GM18907 (cell line): ENCODE measurements at regions not wholly inside any gene's neighbourhood (a gene's known extent, or its start where the extent isn't known, plus 50 kb on each side); places are given as distances from the start of the nearest gene placed in this dataset.
"Not testable (repeated sequence)": the region's sequence is repeated elsewhere in the genome, so short reads cannot be mapped to it uniquely, and the experiment has no call there.

Experiments
- ATAC-seq: cut with Tn5 transposase; IDR thresholded peaks from one replicate; pipeline ENCODE4 v1.9.1; 2021; ENCODE audit warnings: mild to moderate bottlenecking, moderate library complexity; ENCODE audit not compliant: unreplicated experiment

DNA sequence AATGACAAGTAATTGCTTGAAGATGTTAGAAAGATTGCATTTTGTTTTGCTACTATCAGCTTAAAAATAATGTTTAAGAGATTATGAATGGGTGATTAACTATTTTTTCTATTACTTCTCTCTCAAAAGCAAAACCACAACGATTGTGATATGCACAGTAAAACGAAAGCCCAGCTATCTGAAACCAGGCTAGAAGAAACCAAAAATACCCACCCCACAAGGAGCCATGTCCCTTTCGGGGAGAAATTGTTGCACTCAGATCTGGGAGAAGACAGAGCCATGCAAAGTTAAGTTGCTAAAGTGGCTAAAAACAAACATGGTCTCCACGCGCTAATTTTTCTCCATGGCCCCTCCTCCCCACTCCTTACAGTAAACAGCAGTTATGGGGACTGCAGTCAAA lies 173.6 kb downstream of the RPS24 start:
- ATAC-seq = no peak

DNA sequence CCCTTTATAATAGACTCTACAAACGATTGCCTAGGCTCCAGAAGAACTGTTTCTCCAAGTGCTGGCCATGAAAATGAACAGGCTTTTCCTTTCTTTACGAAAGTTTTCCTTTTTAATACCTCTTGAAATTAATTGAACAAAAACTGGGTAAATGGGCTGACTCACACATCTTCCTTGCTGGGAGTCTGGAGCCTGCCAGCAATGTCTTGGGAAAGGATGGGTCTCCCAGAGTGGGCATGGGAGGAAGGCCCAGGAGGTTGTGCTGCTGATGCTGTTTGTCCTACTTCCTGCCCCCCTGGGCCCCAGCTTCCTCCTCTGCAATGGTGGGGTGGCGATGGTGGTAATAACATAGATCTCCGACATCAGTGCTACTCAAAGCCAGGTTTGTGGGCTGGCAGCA lies 174.1 kb downstream of the RPS24 start:
- no peak for ATAC-seq

DNA sequence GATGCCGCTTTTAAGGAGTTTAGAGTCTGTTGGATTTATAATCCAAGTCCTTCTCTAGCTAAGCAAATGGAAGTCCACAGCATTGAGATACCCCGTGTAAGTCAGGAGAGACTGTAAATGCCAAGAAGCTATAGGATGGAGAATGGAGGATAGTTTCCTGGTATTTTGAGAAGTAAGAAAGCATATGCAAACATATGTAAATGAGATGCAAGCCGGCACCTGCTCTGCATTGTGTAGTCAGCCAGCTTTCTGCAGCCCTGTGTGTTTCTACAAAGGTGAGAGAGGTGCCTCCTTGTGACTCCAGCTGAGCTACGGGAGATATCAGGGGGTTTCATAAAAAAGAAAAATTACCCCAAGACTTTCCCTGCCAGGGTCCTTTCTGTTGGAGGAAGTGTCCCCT lies 176.3 kb downstream of the RPS24 start:
- ATAC-seq = no peak

DNA sequence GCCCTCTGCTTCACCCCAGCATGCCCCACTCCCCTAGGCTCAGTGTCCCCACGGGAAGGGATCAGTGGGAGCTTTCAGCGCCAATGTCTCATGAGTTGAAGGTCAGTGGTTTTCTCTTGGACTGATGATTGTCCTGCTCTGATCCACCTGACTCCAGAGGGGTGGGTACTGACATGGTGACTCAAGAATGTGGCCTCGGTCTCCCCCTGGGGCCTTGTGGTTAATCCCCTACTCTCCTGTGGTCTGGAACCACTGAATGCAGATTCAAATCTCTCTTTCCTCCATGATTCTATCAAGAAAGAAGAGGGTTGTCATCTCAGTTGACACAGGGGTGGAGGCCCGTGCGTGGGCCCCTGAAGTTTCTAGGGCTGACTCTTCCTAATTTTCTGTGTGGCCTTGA lies 176.9 kb downstream of the RPS24 start:
- ATAC-seq = no peak

DNA sequence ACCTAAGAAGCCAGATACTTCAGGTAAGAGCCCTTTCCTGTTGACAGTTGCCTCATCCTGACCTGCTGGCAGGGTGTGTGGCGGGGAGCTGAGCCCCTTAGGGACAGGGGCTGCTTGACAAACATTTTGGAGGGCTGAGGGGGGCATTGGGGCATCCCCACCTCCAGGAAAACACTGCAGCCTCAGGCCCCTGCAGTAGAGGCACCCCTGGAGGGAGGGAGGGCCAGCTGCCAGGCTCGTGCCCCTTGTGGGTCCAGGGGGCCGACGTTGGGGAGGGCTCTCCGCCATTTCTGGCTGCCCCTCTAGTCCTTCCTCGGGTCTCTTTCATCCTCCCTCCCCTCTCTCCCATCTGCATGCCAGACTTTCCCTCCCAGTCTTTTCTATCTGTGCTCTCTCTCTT lies 177.3 kb downstream of the RPS24 start:
- ATAC-seq = no peak

DNA sequence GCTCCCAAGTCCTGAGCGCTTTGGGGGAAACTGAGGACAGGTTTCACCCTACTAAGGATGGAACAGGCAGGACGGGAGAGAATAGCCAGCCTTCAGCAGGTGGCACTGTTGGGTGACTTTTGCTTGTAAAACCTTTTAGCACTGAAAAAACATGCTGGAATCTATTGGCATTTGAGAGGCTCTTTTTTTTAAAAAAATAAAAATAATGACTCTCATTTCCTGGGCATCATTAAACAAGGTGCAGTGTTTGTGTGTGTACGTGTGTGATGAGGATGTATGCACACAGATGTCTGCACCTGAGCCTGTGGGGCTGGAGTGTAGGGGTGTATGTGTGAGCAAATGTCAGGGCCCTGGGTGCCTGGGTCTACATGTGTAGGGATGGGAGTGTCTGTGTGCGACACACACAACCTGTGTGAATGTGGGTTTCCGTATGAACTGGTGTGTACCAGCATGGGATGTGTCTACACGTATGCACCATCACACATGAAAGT lies 177.9 kb downstream of the RPS24 start:
- ATAC-seq = no peak

DNA sequence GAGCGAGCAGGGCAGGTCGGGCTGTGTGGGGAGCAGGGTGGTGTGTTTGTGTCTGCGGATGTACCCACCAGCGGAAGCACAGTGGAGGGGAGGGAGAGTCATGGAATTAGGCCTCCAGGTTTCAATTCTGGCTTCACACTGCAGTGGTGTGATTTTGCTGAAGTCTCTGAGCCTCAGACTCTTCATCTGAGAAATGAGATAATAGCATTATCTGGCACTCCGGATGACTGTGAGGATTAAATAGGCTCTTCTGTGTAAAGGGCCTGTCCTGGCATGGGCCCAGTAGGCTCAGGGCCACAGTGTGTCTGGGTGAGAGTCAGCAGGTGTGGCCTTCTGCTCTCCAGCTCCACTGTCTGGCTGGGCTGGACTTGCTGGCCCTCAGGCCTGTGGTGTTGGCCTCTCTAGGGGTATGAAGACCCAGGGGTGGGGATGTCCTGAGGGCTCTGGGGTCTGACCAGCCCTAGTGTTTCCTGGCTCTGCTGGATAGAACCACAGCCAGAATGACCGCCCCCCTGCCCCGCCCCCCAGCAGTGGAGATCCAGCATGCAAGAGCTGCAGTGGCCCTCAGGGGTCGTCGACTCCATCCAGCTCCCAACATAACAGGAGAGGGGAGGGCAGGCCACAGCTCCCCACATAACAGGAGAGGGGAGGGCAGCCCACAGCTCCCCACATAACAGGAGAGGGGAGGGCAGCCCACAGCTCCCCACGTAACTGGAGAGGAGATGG lies 178.6 kb downstream of the RPS24 start:
- ATAC-seq = no peak

DNA sequence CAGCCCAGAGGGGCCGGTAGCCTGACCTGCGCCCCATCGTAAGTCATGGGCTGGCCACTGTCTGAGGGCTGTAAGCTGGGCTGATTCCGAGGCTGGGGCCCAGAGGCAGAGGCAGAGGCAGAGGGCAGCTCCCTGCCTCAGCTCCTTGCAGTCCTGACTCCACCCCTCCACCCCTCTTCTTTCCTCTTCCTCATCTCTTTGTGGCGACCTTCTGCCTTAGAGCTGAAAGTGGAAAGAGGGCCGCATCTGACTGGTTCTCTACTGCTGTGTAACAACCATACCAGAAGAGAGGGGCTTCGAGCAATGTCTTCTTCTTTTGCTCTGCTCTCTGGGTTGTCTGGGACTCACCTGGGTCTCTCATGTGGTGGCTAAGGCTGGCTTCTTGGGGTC lies 179.1 kb downstream of the RPS24 start:
- no peak for ATAC-seq

DNA sequence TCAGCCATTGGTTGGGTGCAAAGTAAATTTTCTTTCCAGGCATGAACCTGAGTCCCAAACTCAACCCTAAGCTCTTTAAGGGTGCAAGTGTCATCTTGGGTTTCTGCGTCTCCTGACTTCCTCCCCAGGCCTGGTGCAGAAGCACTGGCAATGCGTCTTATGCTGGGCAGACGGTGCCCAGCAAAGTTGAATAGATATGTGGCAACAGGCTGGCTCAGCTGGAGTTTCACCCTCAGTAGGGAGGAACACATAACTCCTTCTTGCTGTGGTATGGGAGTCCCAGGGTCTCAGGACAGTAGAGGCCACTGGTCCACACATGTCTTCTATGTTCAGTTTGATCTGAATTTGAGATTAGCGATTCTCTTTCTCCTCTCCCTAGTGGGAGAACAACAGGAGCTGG lies 181.3 kb downstream of the RPS24 start:
- ATAC-seq = no peak

DNA sequence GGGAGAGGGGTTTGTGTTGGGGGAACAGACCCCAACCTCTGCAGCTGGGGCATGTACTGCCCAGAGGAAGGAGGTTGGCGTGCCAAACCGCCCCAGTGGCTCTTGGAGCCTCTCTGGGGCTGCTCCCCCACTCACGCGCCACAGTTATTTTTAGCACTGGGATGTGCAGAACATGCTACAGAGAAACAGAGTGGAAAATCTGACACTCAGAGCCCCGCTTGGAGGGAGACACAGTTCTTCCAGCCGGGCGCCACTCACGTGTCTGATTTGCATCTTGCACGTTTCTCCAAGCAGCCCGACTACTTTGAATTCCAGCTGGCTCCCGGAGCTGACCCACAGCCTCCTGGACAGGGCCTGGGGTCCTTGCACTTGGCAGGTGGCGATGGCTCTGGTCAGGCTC lies 182.0 kb downstream of the RPS24 start:
- ATAC-seq = no peak

DNA sequence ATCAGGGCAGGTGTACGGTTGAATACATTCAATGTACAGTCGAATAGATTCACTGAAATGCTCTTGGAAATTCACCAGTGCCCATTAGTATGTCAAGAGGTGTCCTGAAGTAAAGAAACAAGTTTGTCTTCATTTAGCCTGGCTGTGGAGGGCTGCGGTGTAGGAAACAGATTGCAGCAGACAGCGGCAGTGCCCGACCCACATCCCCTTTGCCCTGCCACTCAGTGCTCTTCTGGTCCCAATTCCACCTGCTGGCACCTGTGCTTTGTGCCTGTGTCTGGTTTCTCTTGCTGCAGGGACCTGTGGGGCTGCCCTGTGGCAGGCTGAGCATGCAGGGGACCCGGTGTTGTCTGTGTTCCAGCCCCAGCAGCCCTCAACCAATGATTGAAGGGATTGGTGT lies 183.7 kb downstream of the RPS24 start:
- ATAC-seq = no peak

DNA sequence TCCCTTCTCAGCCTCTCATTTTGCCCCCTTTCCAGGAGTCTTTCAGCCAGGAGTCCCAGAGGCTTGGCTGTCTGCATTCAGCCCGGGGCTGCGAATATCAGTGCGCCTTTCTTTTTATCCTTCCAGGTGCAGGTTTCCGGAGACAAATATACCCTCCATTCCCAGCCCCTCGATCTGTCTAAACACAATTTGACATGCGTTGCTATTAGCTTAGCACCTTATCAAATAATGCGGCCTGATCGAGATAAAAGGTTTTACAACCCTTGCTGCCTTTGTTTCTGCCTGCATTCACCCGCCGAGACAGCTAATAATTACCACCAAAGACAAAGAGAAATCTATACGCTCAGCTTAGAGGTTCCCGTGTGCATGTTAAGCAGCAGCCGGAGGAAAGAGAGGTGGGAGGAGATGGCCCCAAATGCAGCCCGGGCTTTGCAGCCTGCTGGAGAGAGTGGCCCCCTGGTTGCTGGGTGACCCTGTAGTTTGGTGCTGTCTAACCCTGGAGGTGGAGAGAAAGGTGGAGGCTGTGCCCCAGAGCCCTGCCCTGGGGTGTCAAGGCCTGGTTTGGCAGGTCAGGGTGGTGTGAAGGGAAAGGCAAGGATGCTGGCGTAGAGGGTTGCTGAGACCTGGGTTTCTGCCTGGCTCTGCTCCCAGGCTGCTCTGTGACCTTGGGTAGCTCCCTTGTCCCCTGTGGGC lies 185.3 kb downstream of the RPS24 start:
- no peak for ATAC-seq

DNA sequence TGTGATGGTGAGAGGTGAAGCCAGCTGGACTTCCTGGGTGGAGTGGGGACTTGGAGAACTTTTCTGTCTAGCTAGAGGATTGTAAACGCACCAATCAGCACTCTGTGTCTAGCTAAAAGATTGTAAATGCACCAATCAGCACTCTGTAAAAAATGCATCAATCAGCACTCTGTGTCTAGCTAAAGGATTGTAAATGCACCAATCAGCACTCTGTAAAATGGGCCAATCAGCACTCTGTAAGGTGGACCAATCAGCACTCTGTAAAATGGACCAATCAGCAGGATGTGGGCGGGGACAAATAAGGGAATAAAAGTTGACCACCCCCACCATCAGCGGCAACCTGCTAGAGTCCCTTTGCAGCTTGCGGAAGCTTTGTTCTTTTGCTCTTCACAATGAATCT lies 185.9 kb downstream of the RPS24 start:
- not testable (repeated sequence) for ATAC-seq

DNA sequence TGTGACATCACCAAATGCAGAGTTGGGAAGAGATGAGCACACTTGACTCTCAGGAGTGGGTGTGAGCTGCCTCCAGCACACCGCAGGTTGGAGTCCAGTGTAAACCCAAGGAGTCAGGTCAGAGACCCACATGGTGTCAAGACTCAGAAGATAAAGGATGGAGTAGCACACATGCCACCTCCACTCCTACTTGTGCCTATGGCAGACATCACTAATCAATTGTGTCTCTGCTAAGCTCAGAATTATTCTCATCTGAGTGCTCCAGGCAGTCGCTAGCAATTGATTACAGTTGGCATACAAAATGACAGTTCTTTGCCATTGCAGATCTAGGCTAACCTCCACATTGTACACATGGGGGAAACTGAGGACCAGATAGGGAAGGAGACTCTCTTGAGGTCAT lies 187.1 kb downstream of the RPS24 start:
- ATAC-seq = no peak

DNA sequence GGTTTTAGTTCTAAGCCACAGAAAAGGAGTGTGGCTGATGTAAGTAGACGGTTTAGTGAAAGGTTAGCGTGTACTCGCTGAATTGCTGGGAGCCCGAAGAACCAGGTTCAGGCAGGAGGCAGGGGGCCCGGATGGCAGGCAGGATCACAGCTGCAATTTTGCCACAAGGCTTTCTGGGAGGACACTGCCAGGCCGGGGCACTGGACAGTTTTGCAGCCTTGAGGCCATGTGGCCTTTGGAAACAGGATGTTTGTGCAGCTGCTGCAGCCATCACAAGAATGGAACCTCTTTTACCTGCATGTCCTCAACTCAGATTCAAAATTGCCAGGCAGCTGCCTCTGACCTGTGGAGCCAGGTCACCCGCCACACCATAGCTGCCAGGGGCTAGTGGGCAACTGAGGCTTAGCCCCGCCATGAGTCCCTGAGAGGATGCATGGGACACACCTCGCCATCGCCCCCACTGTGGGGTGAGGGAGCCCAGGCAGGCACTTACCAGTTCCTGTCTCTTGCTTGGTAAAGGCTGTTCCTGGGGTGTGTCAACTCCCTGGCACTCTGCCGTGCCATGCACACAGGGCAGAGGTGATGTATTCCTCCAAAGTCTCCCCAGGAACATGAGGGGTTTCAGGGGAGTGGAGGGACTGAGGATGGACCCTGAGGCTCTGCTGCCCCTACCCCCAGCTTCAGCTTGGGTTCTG lies 188.6 kb downstream of the RPS24 start:
- no peak for ATAC-seq

DNA sequence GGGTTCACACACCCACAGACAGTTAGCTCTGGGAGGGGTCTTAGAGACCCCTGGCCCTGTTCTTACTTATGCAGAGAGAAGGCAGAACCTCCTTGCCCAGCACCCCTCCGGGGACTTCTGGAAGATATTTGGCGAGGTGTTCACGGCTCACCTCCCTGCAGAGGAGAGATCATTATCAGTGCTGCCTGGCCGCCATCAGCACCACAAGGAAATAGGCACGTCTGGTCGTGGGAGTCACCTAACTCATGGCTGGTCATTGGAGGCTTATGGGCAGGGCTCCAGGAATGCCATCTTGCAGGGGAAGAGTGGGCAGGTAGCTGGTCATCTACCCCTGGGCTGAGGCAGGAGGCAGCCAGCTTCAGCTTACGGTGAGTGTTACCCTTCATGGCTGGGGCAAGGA lies 189.4 kb downstream of the RPS24 start:
- no peak for ATAC-seq

DNA sequence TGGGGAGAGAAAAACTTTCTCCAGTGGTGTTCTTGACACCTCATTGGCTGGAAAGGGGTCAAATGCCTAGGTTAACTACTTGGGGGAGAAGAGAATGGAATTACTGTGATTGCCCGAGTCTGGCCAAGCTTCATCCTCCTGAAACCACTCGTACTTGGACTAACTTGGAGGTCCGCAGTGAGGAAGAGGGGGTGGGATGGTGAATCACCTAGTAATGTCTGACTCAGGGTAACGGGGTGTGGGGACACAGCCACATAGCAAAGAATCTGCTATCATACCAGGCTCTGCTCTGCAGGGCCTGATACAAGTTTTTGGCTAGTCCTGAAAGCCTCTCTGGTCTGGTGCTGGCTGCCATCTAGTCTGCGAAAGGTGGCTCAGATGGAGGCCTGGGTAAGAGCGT lies 190.9 kb downstream of the RPS24 start:
- no peak for ATAC-seq

DNA sequence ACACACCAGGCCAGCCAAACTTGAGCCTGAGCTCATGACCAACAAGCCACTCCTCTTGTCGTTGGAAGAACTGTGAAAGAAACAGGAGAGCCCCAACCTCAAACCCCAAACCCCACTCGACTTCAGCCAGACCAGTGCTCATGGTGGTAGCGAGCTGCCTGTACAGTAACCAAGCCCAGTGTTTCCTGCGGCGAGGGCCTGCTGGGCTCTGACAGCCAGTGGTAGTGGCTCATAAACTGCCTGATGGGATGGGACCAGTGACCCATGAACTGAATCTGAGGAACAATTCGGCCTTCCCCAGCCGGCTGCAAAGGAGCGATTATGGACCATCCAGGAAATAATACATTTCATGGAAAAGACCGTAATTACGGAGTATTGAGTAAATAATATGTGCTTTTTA lies 191.9 kb downstream of the RPS24 start:
- ATAC-seq = no peak

DNA sequence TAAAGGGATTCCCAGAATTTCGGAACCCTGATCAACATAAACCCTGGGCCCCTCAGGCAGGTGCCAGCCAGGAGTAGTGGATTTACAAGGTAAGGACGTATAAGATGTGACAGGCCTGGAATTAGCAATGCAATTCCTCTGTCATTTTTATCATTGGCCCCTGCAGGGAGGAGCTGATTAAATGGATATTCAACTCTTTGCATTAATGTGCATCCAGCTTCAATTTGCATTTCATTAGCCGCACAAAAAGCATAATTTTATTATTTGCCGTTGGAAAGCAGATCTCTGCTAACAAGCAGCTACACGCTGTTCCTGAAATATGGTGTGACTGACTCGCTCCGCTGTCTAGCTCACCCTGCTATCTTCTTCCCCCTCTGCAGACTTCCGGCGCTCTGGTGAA lies 195.8 kb downstream of the RPS24 start:
- ATAC-seq = no peak

DNA sequence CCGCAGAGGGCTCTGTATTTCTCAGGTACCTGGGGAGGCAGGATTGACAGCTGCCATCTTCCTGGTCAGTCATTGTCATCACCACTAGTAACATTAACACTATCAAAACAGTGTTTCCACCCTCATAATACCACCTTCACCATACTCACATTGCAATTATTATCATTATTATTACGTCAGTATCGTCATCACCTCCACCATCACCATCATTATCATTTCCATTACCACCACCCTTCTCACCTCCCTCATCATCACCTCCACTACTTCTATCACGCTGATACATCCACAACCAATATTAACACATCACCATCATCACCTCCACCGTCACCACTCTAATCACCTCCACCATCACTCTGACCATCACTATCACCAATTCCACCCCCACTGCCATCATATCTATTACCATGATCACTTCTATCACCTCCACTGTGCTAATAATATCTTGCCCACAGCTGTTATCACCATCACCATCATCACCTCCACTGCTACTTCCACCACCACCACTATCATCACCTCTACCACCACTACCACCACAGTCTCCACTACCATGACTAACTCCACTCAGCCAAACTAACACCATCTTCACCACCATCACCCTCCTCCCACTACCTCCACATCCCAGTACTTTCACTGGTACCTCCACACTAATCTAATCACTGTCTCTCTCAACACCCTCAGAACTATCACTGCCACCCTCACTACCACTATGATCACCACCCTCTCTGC lies 196.4 kb downstream of the RPS24 start:
- no peak for ATAC-seq

DNA sequence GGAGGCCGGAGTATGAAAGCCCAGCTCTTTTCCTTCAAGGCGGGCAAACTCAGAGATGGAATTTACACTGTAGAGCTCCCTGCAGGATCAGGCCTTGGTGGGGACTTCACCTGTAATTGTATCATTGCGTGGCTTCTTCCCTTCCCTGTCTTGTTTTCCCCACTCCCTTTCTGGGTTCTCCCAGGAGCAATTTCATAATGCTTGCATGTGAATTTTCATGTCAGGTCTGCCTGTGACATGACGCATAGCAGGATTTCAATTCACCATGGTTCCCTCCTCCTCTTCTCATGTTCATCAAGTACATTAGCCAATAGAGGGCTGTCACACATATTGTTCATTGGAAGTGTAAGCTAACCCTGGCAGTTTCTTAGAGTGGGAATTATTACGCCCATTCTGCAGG lies 197.7 kb downstream of the RPS24 start:
- ATAC-seq = no peak
